Neural cell (in vitro differentiated cells): ENCODE measurements at regions not wholly inside any gene's neighbourhood (a gene's known extent, or its start where the extent isn't known, plus 50 kb on each side); places are given as distances from the start of the nearest gene placed in this dataset.

Source experiments
- H2AFZ ChIP-seq: fragments of 200-600, 300-800 bp; sonication (generic), shearing (Covaris generic); 2 replicates; pipeline ENCODE4 v1.6.0; 2014; ENCODE audit warnings: low read depth, mild to moderate bottlenecking, antibody characterized with exemption, low read length, moderate library complexity
- H3F3A ChIP-seq: fragments of 200-600 bp; shearing (Covaris generic); 2 replicates; pipeline ENCODE4 v1.6.1; 2016; ENCODE audit warnings: mild to moderate bottlenecking, moderate library complexity, mixed read lengths, antibody characterized with exemption, low read length; ENCODE audit not compliant: insufficient read depth, poor library complexity, severe bottlenecking
- H3K27ac ChIP-seq: fragments of 200-600, 300-800 bp; sonication (generic), shearing (Covaris generic); 2 replicates; pipeline ENCODE4 v1.5.1; 2014; ENCODE audit warnings: mild to moderate bottlenecking, low read length, moderate library complexity
- H3K27me3 ChIP-seq: fragments of 300-800, 200-600 bp; sonication (generic), shearing (Covaris generic); 2 replicates; pipeline ENCODE4 v1.6.0; 2014; ENCODE audit warnings: mild to moderate bottlenecking, low read depth, low read length, moderate library complexity; ENCODE audit not compliant: insufficient read depth
- H3K36me3 ChIP-seq: fragments of 300-800, 200-600 bp; sonication (generic), shearing (Covaris generic); 2 replicates; pipeline ENCODE4 v1.5.1; 2014; ENCODE audit warnings: mild to moderate bottlenecking, antibody characterized with exemption, low read length, moderate library complexity; ENCODE audit not compliant: insufficient read depth
- H3K4me2 ChIP-seq: fragments of 300-800, 200-600 bp; sonication (generic), shearing (Covaris generic); 2 replicates; pipeline ENCODE4 v1.6.0; 2014; ENCODE audit warnings: mild to moderate bottlenecking, low read length
- H3K4me3 ChIP-seq: fragments of 300-800, 200-600 bp; sonication (generic), shearing (Covaris generic); 2 replicates; pipeline ENCODE4 v1.5.1; 2014; ENCODE audit warnings: mild to moderate bottlenecking, low read length, moderate library complexity
- H3K79me2 ChIP-seq: fragments of 200-600 bp; shearing (Covaris generic); replicated peaks from 2 replicates; pipeline ENCODE4 v1.6.0; 2014; ENCODE audit warnings: mild to moderate bottlenecking, low read length, moderate library complexity; ENCODE audit not compliant: insufficient read depth
- H3K9ac ChIP-seq: fragments of 300-800, 200-600 bp; sonication (generic), shearing (Covaris generic); 2 replicates; pipeline ENCODE4 v1.6.1; 2016; ENCODE audit warnings: mild to moderate bottlenecking, low read length, mixed read lengths
- H3K9me2 ChIP-seq: fragments of 200-600 bp; shearing (Covaris generic); 2 replicates; pipeline ENCODE4 v1.6.1; 2016; ENCODE audit warnings: mild to moderate bottlenecking, low read length, mixed read lengths; ENCODE audit not compliant: insufficient read depth
- H3K9me3 ChIP-seq: fragments of 200-600, 300-800 bp; sonication (generic), shearing (Covaris generic); 2 replicates; pipeline ENCODE4 v1.6.1; 2016; ENCODE audit warnings: mild to moderate bottlenecking, mixed run types, low read length, moderate library complexity, mixed read lengths
- H4K20me1 ChIP-seq: fragments of 200-600 bp; shearing (Covaris generic); 2 replicates; pipeline ENCODE4 v1.6.1; 2016; ENCODE audit warnings: mild to moderate bottlenecking, mixed run types; ENCODE audit not compliant: insufficient read depth
- CTCF ChIP-seq: fragments of 450-650 bp; IDR thresholded peaks from 2 replicates; pipeline ENCODE4 v1.5.1; 2014; ENCODE audit warnings: antibody characterized with exemption, mild to moderate bottlenecking, moderate library complexity; ENCODE audit not compliant: poor library complexity, severe bottlenecking
- EP300 ChIP-seq: fragments of 450-650 bp; conservative IDR thresholded peaks from 2 replicates; pipeline ENCODE4 v1.6.1; 2014; ENCODE audit warnings: antibody characterized with exemption, mild to moderate bottlenecking, moderate library complexity; ENCODE audit not compliant: poor library complexity, severe bottlenecking
- EZH2 ChIP-seq: fragments of 200-600, 300-800 bp; shearing (Covaris generic), sonication (generic); IDR thresholded peaks from 2 replicates; pipeline ENCODE4 v1.6.1; 2014; ENCODE audit warnings: antibody characterized with exemption, low read length, borderline replicate concordance, mild to moderate bottlenecking; ENCODE audit not compliant: insufficient read depth, poor library complexity, severe bottlenecking
- MXI1 ChIP-seq: fragments of 450-650 bp; conservative IDR thresholded peaks from 2 replicates; pipeline ENCODE4 v1.6.1; 2014; ENCODE audit warnings: antibody characterized with exemption, mild to moderate bottlenecking; ENCODE audit not compliant: poor library complexity, severe bottlenecking
- POLR2AphosphoS5 ChIP-seq: IDR thresholded peaks from 2 replicates; pipeline ENCODE4 v1.6.1; 2012
- RAD21 ChIP-seq: fragments of 450-650 bp; conservative IDR thresholded peaks from 2 replicates; pipeline ENCODE4 v1.6.1; 2014; ENCODE audit warnings: antibody characterized with exemption, mild to moderate bottlenecking, moderate library complexity
- REST ChIP-seq: IDR thresholded peaks from 2 replicates; pipeline ENCODE4 v1.6.1; 2012; ENCODE audit warnings: borderline replicate concordance
- SMC3 ChIP-seq: fragments of 450-650 bp; conservative IDR thresholded peaks from 2 replicates; pipeline ENCODE4 v1.6.1; 2014; ENCODE audit warnings: antibody characterized with exemption, mild to moderate bottlenecking, moderate library complexity; ENCODE audit not compliant: poor library complexity
- TAF1 ChIP-seq: IDR thresholded peaks from 2 replicates; pipeline ENCODE4 v1.6.1; 2012; ENCODE audit warnings: low read depth

- no peaks in the 10 kb centered on the region for H3K36me3 ChIP-seq
- no peaks in the 10 kb centered on the region for H3K9me2 ChIP-seq
- no peak overlapping the region for H3K4me3 ChIP-seq
- H3K9me3 ChIP-seq = no peaks in the 10 kb centered on the region
- no peaks in the 10 kb centered on the region for H3K79me2 ChIP-seq
- no peak overlapping the region for H3K27ac ChIP-seq
- H4K20me1 ChIP-seq = no peaks in the 10 kb centered on the region
- H3F3A ChIP-seq = no peaks in the 10 kb centered on the region
- H2AFZ ChIP-seq = no peak overlapping the region
- H3K4me2 ChIP-seq = no peak overlapping the region
- no peaks in the 10 kb centered on the region for H3K27me3 ChIP-seq
- no peak for TF ChIP-seq CTCF
- H3K9ac ChIP-seq = no peak overlapping the region
Observed at GRCh38 chr7:121572615-121573014, 176.5 kb upstream of the FAM3C start.

- Histone ChIP-seq H3K4me2 (no peak overlapping the region), H3K79me2 (no peaks in the 10 kb centered on the region), H2AFZ (no peak overlapping the region), H4K20me1 (no peaks in the 10 kb centered on the region), H3F3A (no peaks in the 10 kb centered on the region), H3K9me3 (no peaks in the 10 kb centered on the region), H3K36me3 (no peaks in the 10 kb centered on the region), H3K9ac (no peak overlapping the region), H3K9me2 (no peaks in the 10 kb centered on the region), H3K27ac (no peak overlapping the region), H3K4me3 (no peak overlapping the region), H3K27me3 (no peaks in the 10 kb centered on the region)
- no peak for TF ChIP-seq RAD21
- TF ChIP-seq SMC3 = no peak
- no peak for TF ChIP-seq MXI1
Observed at GRCh38 chr7:121570365-121570764, 174.3 kb upstream of the FAM3C start.

- H3F3A ChIP-seq = no peaks in the 10 kb centered on the region
- H3K9ac ChIP-seq = no peak overlapping the region
- no peak overlapping the region for H3K4me3 ChIP-seq
- H3K9me3 ChIP-seq = no peaks in the 10 kb centered on the region
- H2AFZ ChIP-seq = no peak overlapping the region
- H3K79me2 ChIP-seq = no peaks in the 10 kb centered on the region
- no peak overlapping the region for H3K4me2 ChIP-seq
- TF ChIP-seq EZH2 = no peak
- TF ChIP-seq CTCF = no peak
- TF ChIP-seq TAF1 = no peak
- TF ChIP-seq EP300 = no peak
- TF ChIP-seq MXI1 = no peak
- TF ChIP-seq RAD21 = no peak
- TF ChIP-seq POLR2AphosphoS5 = no peak
- TF ChIP-seq SMC3 = no peak
- no peak for TF ChIP-seq REST
- H3K27ac ChIP-seq = no peak overlapping the region
- no peaks in the 10 kb centered on the region for H3K9me2 ChIP-seq
- no peaks in the 10 kb centered on the region for H3K36me3 ChIP-seq
- H4K20me1 ChIP-seq = no peaks in the 10 kb centered on the region
- H3K27me3 ChIP-seq = no peaks in the 10 kb centered on the region
Observed at GRCh38 chr7:121563177-121563576, 167.1 kb upstream of the FAM3C start.
